Endothelial cell of umbilical vein (primary cell): ENCODE measurements at regions not wholly inside any gene's neighbourhood (a gene's known extent, or its start where the extent isn't known, plus 50 kb on each side); places are given as distances from the start of the nearest gene placed in this dataset.

Source experiments
- EZH2 ChIP-seq: IDR thresholded peaks from 2 replicates; pipeline ENCODE4 v1.6.1; 2012; ENCODE audit warnings: borderline replicate concordance, low read depth, mild to moderate bottlenecking, moderate library complexity, low read length, inconsistent platforms; ENCODE audit not compliant: severe bottlenecking
- GATA2 ChIP-seq: IDR thresholded peaks from 2 replicates; pipeline ENCODE4 v1.7.0; 2011; ENCODE audit warnings: low read depth, mild to moderate bottlenecking, moderate library complexity, mixed read lengths, low read length; ENCODE audit not compliant: insufficient read length, insufficient read depth
- MYC ChIP-seq: IDR thresholded peaks from one replicate; pipeline ENCODE4 v1.6.1; 2011; ENCODE audit warnings: mild to moderate bottlenecking, low read depth, low read length
- POLR2A ChIP-seq: IDR thresholded peaks from 2 replicates; pipeline ENCODE4 v1.6.1; 2012; ENCODE audit warnings: low read depth, mild to moderate bottlenecking, control low read depth, low read length
- POLR2AphosphoS5 ChIP-seq: IDR thresholded peaks from 2 replicates; pipeline ENCODE4 v1.6.1; 2012; ENCODE audit warnings: low read depth, mild to moderate bottlenecking, control low read depth, low read length, moderate library complexity; ENCODE audit not compliant: insufficient read depth
- TF ChIP-seq, protein P1 (sequence below), 2 donors: IDR thresholded peaks; 1 replicate in 1 of 2; 2 replicates in 1 of 2; pipeline ENCODE4 v1.5.1; 2011; ENCODE audit warnings: low read length in 2 of 2, mild to moderate bottlenecking in 2 of 2, moderate library complexity in 2 of 2, control low read depth in 1 of 2, inconsistent platforms in 1 of 2, low read depth in 1 of 2; ENCODE audit not compliant: insufficient read depth in 1 of 2; ENCODE audit errors: extremely low read depth in 1 of 2
- TF ChIP-seq, protein P2 (sequence below): IDR thresholded peaks from 2 replicates; pipeline ENCODE4 v1.6.1; 2011; ENCODE audit not compliant: insufficient read depth, insufficient read length

DNA sequence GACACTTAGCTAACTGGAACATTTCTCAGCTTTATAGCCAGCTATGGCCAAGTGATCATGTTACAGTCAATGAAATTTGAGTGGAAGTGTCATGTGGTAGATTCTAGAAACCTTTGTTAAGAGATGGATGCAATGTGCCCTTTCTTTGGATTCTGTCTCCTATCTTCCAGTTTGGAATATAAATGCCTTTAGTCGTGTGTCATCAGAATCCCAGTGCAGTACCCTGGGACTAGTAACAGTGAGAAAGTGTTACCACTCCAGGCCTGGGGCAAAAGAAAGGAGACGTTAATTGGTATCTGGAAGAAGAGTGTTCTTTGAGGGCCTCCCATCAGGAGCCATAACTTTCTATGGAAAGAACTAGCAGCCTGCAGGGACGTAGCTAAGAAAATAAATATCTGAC, 149.6 kb downstream of the SNX18 start:
- TF ChIP-seq POLR2A (no peak), EZH2 (no peak), POLR2AphosphoS5 (no peak), MYC (no peak), GATA2 (no peak)
- TF ChIP-seq, protein P1, sequence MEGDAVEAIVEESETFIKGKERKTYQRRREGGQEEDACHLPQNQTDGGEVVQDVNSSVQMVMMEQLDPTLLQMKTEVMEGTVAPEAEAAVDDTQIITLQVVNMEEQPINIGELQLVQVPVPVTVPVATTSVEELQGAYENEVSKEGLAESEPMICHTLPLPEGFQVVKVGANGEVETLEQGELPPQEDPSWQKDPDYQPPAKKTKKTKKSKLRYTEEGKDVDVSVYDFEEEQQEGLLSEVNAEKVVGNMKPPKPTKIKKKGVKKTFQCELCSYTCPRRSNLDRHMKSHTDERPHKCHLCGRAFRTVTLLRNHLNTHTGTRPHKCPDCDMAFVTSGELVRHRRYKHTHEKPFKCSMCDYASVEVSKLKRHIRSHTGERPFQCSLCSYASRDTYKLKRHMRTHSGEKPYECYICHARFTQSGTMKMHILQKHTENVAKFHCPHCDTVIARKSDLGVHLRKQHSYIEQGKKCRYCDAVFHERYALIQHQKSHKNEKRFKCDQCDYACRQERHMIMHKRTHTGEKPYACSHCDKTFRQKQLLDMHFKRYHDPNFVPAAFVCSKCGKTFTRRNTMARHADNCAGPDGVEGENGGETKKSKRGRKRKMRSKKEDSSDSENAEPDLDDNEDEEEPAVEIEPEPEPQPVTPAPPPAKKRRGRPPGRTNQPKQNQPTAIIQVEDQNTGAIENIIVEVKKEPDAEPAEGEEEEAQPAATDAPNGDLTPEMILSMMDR (IDR thresholded peaks at IDR 0.05; ENCODE audit: extremely low read depth in 1 of 2, insufficient read depth in 1 of 2, low read depth in 1 of 2, low read length in 2 of 2): no peak
- TF ChIP-seq, protein P2, sequence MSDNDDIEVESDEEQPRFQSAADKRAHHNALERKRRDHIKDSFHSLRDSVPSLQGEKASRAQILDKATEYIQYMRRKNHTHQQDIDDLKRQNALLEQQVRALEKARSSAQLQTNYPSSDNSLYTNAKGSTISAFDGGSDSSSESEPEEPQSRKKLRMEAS: no peak
